Anterior cingulate cortex (tissue), 58 donors: ENCODE measurements at regions not wholly inside any gene's neighbourhood (a gene's known extent, or its start where the extent isn't known, plus 50 kb on each side); places are given as distances from the start of the nearest gene placed in this dataset.
A peak's percentile ranks its signal among the peaks of the same experiment; 100 is the strongest.
"Not testable (repeated sequence)": the region's sequence is repeated elsewhere in the genome, so short reads cannot be mapped to it uniquely, and the experiment has no call there.

ENCODE experiments used
- DNase-seq, 58 donors: peaks; one replicate each; lab custom pipeline; 2025; lab: John Stamatoyannopoulos, UW

GRCh38 chr16:29111421-29111820 is 126.6 kb downstream of the LAT start:
- DNase-seq, result no peak

- DNase-seq, result not testable (repeated sequence)
Measured at GRCh38 chr16:29108625-29109169, 123.8 kb downstream of the LAT start.

GRCh38 chr16:29107299-29107698 is 122.4 kb downstream of the LAT start:
- DNase-seq, result no peak

- not testable (repeated sequence) for DNase-seq
Measured at GRCh38 chr16:29106259-29106908, 121.5 kb downstream of the LAT start.

GRCh38 chr16:29104600-29104999 is 119.7 kb downstream of the LAT start:
- DNase-seq, result not testable (repeated sequence)

- not testable (repeated sequence) for DNase-seq
Measured at GRCh38 chr16:29097965-29098364, 113.1 kb downstream of the LAT start.

GRCh38 chr16:29094729-29095624 is 110.1 kb downstream of the LAT start:
- not testable (repeated sequence) for DNase-seq

- not testable (repeated sequence) for DNase-seq
Measured at GRCh38 chr16:29094325-29094724, 109.5 kb downstream of the LAT start.

GRCh38 chr16:29089679-29090078 is 104.8 kb downstream of the LAT start:
- DNase-seq, result not testable (repeated sequence)

GRCh38 chr16:29087673-29088072 is 102.8 kb downstream of the LAT start:
- DNase-seq, result not testable (repeated sequence)

- peak in 2 of 58 donors; percentile 1 for DNase-seq
Measured at GRCh38 chr16:29081829-29082639, 97.2 kb downstream of the LAT start.

GRCh38 chr16:29074554-29075402 is 89.9 kb downstream of the LAT start:
- DNase-seq, result peak in 8 of 58 donors; percentile 2 to 15 (median 8)

- not testable (repeated sequence) for DNase-seq
Measured at GRCh38 chr16:29062235-29062634, 77.4 kb downstream of the LAT start.

GRCh38 chr16:29061467-29061921 is 76.6 kb downstream of the LAT start:
- DNase-seq, result not testable (repeated sequence)

- DNase-seq, result not testable (repeated sequence)
Measured at GRCh38 chr16:29060022-29060810, 75.4 kb downstream of the LAT start.

- not testable (repeated sequence) for DNase-seq
Measured at GRCh38 chr16:29059575-29059974, 74.7 kb downstream of the LAT start.
